Prostate gland (tissue), 2 donors: ENCODE measurements at regions not wholly inside any gene's neighbourhood (a gene's known extent, or its start where the extent isn't known, plus 50 kb on each side); places are given as distances from the start of the nearest gene placed in this dataset.

Experiments used
- CTCF ChIP-seq, 4 experiments: fragments of 200-600 bp in 2 of 4; fragments of 450-650 bp in 2 of 4; sonication (generic) in 2 of 4; IDR thresholded peaks; 1 replicate in 3 of 4; 2 replicates in 1 of 4; pipeline ENCODE4 v1.5.1; 2016 to 2019; ENCODE audit warnings: antibody characterized with exemption in 4 of 4, mild to moderate bottlenecking in 2 of 4, moderate library complexity in 2 of 4
- POLR2A ChIP-seq: fragments of 450-650 bp; IDR thresholded peaks from one replicate; pipeline ENCODE4 v1.6.1; 2016; ENCODE audit warnings: antibody characterized with exemption, mild to moderate bottlenecking
- POLR2AphosphoS5 ChIP-seq: sonication (generic); formaldehyde crosslinking; IDR thresholded peaks from one replicate; pipeline ENCODE4 v1.6.1; 2017; ENCODE audit warnings: antibody characterized with exemption

- no peak for TF ChIP-seq POLR2AphosphoS5
- no peak for TF ChIP-seq CTCF (IDR thresholded peaks at IDR 0.05)
- no peak for TF ChIP-seq POLR2A
Measured at GRCh38 chr2:9113916-9114315, 92.7 kb upstream of the ASAP2 start.
